ENCODE measurements at regions not wholly inside any gene's neighbourhood (a gene's known extent, or its start where the extent isn't known, plus 50 kb on each side); places are given as distances from the start of the nearest gene placed in this dataset.

DNA sequence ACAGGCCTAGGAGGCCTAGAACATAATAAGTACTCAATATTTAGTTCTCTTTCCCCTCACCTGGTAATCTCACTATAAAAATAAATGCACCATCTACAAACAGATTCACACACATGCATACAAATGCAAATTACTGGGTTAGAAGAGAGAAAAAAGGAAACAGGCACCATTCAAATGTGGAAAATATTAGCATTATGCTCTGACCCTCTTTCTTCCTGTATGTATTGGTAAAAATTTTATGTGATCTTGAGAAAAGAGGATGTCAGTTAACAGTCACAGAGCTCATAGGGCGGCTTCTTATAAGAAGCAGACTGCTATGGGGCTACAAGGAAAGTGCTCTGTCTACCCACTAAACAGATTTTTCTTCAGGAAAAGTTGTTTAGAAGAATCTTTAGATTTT lies 565.4 kb downstream of the LMO4 start:
- DNase-seq = no peak

DNA sequence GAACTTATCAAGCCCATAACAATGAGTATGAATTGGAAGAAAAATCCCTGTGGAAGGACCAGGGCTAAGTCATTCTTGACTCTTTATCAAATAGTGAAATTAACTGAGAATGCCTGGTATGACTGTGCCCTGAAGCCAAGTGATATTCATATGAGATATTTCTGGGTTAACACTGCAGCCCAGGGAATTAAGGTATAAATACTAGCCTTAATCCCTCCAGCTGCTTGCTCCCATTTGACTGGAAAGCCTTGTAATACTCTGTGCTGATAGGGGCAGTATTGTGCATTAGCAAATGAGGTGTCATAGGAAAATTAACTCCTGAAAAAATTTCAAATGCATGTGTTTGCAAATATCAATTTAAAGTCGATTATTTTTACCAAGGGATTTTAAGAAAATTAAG lies 568.8 kb downstream of the LMO4 start:
- DNase-seq = no peak

DNA sequence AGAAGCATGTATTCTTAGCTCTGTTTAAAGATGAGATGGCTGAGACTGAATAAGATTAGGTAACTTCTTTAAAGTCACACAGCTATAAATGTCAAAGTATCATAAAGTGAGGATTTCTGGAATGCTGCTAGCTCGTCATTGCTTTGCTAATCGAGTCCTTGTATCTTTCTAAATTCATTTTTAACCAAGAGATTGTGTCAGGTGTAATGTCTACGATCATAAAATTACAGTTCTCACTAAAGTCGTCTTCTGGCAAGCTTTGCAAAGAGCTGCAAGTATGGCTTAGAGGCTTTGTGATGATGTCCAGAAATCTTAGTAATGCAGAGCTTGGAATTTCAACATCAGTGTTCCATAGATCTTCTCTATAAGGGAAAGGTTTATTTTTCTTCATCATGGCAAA lies 569.8 kb downstream of the LMO4 start:
- no peak for DNase-seq

DNA sequence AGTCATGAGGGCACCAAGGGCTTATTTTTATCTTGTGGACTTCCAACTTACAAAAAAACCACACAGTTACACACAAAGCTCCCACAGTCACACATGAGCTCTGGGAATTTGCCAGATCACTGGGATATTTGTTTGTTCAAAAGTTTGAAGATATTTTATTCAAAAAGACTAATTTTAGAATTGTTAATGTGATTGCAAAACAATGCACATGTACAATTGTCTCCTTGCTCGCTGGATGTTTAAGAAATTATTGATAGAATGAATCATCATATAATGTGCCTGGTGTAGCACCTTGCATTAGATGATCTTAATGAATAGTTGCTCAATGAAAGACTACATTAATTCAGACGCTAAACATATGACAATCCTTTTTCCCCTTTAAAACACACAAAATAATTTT lies 570.3 kb downstream of the LMO4 start:
- no peak for DNase-seq

DNA sequence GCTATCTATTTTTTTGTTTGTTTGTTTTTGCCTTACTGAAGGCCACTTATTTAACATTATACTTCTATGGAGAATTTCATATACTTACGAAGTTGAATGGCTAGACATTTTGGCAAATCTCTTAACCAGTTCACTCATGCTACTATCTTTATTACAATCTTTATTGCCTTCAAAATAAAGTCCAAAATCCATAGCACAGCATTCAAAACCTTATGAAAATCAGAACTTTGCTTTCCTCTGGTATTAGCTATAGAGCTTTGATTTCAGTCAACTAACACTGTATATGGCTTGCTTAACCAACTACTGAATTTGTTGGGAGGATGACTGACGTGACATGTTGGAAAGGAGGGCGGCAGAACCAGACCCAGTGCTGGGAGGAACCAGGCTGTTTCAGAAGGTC lies 571.1 kb downstream of the LMO4 start:
- no peak for DNase-seq

DNA sequence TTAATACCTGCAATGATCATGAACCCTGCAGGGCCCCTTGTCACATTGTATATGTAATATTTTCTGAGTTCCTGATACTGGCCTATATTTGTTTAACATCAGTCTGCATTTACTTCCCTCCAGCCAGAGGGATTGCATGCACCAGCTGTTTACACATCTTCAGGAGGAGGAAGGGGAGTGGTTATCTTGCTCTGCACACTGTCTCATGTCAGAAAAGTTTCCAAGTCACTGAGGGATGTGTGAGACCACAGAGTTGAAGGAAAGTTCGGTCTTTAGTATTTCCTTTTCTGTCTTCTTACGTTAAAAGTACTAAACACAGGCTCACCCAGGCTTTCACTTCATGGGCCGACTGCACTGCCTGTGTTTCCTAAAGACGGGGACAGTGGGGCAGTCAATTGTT lies 574.1 kb downstream of the LMO4 start:
- no peak for DNase-seq

DNA sequence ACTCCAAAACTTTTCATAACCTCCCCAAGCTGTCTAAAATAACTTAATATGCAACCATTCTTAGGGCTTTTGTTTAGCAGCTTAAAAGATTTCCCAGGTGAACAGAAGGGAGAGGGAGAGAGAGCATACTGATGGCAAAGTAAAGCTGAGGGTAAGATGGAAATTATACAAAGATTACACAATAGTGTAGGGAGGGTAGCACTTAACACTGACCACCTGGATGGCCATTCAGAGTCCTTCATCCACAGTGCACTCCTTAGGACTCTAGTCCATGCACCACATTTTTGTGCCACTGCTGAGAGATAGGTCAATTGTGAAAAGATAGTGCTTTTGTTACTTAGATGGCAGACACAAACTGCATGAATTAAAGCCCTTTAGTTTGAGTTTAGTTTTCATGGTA lies 574.6 kb downstream of the LMO4 start:
- DNase-seq = no peak

DNA sequence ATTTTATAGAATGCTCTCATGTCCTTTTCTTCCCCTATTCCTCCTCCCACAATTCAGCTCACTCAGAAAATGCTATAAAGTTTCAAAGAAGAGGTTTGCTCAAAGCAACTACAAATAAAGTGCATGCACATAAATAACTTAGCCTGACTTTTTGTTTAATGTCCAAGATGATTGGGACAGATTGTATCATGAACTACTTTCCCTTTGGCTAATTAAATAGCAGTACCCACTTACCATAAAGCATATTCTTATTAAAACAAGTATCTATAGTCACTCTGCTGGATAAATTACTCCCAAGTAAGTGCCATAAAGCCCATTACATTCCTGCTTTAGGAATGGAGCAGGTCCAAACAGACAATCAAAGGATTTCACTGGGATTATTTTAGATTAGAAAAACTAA lies 576.0 kb downstream of the LMO4 start:
- DNase-seq = no peak

DNA sequence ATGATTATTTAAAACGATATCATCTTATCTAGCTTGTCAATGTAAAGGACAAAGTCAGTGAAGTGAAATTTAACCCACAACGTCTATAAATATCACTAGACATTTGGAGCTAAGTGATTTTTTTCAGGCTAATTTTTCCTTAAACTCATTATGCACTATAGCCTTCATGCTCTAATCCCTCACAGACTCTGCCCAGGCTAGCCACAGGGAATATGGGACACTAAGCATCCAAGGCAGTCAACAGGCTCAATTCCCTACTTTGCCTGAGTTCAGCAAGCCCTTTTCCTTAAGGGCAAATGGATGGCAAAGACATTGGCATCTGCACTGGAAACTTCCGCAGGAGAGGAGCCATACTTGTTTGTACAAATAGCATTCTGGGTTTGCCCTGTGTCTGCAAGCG lies 577.0 kb downstream of the LMO4 start:
- no peak for DNase-seq

DNA sequence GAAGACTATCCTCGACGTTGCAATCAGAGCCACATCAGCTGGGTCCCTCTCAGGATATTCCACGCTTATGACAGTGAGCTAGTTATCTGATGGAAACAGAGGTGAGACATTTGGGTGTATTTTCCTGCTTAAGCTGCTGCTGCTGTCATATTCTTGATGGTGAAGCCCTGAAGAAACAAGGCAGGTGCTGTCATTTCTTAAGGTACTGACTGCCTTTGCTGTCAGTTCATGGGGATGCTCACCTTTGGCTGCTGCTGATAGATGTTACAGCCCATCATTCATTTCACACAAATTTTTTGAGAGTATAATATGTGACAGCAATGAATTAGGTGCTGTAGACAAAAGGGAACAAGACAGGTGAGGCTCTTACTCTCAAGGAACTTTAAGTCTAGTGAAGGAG lies 577.4 kb downstream of the LMO4 start:
- no peak for DNase-seq

DNA sequence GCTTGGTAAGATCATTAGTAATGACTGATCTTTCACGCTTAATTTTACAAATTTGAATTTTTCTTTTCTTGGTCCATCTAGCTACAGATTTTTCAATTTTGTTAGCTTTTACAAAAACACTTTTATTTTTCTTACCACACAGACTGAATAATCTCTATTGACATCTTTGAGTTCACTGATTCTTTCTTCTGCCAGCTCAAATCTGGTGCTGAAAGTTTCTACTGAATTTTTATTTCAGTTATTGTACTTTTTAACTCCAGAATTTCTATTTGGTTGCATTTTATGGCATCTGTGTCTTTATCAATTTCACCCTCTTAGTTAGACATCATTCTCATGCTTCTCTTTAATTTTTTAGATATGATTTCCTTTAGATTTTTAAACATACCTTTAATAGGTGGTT lies 584.7 kb downstream of the LMO4 start:
- no peak for DNase-seq

DNA sequence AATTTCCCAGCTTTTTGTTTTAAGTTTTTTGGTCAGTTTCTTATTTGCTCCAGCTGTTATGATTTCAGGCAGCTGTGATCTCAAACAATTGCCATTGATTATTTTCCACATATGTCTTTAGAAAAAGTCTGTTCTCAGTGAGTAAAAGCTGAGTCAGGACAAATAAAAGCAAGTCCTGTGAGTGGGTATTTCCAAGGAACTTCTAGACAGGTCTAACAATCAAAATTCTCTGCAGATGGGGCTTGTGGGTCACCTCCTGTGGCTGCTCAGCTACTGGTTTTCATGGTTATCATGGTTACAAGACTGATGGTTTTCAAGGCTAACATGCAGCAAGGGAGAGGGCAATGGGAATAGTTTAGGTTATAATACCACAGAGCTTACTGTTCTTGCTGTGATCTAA lies 585.7 kb downstream of the LMO4 start:
- no peak for DNase-seq

DNA sequence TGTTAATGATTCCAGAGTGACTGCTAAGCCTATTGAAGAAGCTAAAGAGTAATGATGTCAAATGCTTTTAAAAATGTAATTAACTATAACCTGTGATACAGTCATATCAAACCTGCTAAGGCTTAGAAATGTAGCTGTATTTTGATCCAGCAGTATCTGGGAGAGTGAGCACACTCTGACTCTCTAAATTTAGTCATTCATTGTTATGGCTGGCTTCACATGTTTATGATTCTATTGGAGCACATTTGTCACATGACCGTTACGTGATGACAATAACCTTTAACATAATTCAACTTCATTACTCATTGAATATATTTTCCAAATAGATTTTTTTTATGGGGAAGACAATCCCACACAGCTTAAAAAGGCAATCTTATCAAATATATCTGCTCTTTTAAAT lies 587.1 kb downstream of the LMO4 start:
- no peak for DNase-seq

DNA sequence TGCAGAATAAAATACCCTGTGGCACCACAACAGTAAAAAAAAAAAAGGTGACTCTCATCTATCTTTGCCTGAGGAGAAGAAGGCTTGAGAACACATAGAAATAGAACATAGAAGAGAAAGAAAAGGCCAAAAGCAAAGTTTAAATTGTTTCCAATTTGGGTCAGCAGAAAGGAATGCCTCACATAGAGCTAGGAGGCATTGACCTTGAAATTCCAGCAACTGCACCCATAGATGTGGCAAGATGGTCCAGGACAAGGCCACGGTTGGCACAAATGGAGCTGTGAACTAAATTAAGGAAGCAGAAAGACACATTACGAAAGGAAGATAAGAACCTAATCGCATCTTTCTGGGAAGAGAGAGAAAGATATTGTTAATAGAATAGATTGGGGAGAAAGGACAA lies 588.3 kb downstream of the LMO4 start:
- DNase-seq = no peak

DNA sequence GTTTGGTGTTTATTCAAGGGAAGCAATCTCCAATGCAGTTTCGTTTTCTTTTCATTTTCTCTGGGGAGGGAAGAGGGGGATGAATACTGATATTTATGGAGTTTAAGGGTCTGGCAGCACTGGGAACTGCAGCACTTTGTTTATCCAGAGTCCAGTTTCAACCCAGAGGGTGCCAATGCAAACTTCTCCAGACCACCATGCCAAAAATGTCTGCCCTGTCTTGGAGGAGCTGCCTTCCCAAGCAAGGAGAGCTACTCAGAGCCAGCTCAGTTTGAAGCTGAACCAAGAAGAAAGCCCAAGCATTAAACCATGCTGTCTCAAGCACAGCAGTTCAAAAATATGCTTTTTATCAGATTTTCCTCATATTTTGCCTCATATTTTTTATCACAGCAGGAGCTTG lies 589.7 kb downstream of the LMO4 start:
- DNase-seq = no peak

DNA sequence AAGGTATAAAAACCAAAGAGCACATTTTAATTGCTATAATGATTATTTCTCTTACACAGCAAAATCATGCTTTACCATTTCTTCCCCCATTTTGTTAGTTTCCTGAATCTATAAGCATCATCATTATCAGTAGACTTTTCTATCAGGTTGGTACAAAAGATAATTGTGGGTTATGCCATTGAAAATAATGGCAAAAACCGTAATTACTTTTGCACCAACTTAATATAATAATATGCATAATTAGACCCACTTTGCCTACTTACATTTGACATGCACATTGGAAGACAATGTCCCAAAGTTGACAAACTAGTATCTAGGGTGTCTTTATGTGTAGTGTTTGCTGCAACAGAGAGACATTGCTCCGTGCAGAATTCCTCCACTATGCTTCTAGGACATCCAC lies 594.2 kb downstream of the LMO4 start:
- no peak for DNase-seq

DNA sequence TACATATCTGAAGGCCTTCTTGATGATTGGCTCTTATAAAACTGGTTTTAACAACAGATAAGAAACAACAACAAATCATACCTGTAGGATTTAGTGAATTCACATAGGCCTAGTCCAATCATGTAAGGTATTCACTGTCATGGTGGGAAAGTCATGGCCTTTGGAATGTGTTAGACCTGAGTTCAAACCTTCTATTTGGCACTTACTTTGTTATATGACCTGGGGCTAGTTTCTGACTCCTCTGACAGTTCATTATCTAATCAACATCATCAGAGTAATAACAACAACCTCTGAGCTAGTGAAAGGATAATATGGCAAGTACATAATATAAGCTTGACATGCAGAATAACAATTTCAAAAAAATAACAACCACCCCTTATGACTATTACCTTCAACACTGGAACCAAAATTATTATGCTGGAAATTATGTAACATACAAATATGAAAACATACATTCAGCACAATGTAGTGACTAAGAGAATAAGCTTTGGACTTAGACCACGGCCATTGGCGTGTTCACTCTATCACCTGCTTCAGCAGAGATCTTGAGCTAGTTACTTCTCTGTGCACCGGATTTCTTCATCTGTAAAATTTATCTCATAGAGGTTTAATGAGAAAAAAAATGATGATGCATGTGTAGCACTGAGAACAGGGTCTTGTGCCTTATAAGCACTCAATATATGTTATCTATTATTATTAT lies 597.6 kb downstream of the LMO4 start:
- DNase-seq = no peak

DNA sequence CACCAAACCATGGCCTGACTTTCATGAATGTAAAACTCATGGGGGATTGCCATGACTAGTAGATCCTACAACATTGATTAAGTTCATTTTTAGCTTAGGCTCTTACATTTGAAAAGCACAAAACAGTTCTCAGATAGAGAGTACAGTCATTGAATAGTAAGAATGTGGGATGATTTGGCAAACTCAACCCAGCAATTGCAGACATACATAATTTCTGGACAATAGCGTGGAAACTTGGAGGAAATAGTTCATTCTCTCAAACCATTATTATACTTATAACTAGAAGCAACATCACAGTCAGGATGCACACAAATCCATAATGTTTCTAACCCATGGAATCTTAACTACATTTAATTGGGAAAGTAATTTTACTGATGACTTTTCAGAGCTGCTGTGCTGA lies 598.2 kb downstream of the LMO4 start:
- no peak for DNase-seq

DNA sequence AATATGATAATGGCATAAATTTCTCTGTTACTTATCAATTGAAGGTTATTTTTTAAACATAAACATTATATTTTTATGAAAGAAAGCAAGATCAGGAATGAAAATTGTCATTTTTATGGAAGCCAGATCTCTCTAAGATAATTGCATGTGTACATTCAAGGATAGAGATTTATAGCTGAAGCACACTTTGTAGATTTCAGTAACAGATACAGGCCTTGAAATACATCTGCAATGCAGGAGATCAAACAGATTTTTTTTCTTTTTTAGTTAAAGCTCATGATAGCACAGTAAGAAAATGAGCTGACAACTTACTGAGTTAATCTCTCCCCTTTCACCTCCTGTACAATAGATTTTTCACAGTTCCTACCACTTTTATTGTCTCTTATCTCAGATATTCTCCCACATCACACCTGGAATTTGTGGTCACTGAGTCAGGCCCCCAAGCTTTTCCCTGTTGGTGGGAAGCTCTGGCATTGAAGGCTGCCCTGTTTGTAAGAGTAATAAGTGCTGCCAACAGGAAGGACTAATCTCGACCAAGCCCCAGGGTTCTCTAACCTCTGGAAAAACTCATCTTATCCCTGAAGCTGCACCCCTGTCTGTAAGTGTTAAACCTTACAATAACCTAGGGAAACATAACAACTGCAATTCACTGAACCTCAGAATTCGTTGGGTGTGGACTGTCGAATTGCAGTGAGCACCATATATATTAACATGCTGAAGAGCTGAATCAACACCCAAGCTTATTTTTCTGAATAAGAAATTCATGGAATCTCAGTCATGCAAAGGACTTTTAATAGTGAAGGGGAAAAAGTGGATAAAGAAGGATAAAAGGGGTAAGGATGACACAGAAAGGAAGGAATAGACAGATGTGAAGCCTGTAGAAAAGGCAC lies 599.0 kb downstream of the LMO4 start:
- DNase-seq = no peak

DNA sequence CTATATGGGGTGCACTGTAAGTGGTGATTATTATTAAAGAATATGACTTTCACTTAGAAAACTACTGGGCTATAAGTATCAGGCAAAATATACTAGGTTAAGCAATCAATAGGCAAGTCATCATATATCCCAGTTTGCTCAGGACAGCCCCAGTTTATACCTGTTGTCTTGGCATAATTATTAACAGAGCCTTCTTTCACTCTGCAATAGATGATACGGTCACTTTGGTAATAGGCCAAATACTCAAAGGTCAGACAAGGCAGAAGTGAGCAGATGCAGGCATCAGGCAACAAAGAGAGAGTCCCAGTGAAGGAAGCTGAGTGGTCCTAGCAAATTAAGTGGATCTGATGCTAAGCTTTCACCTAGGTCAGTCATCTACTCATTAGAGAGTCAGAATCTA lies 599.9 kb downstream of the LMO4 start:
- no peak for DNase-seq

DNA sequence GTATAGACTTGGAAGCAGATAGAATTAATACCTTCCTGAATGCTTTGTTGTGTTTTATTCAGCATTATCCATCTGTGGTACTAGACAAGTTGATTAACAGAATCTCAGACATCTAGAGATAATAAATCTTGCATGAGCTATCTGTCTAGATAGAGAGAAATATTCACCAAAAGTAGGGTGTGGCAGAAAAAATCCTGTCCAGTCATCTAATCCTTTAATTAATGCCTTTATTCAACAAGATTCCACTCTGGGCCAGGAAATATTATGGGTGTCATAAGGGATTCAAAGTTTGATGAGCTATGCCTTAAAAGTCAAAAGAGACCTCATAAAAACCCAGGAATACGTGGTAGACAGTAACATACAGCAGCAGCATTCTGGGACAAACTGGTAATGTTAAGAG lies 601.2 kb downstream of the LMO4 start:
- DNase-seq = no peak

DNA sequence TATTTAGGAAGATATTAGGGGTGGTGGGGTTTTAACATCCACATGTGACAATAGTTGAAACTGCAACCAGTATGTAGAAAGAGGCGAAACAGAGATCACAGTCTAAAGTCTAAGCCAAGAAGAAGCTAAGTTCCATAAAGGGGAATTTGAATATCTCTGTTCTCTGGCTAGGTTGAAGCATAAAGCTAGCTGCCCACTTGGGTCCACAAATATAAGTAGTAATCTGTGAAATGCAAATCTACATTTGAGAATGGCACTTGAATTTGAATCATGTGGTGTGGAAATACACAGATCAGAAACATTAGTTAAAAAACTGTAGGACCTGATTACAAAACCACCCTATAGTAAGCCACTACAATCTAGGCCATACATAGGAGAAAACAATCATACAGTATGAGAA lies 602.1 kb downstream of the LMO4 start:
- DNase-seq = no peak

DNA sequence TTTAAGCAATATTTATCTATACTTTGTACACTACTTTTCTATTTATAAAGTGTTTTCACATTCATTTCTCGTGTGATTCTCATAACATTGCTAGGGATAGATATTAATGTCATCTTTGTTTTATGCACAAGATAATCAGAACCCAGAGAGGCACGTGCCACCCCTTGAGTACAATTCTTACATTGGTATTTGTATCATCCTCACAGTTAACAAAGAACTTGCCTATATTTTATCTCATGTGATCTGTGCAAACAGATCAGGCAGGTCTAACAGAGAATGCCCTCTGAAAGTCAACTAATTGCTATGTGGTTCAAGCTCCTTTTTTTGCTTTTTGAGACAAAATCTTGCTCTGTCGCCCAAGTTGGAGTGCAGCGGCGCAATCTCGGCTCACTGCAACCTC lies 604.5 kb downstream of the LMO4 start:
- DNase-seq = no peak

DNA sequence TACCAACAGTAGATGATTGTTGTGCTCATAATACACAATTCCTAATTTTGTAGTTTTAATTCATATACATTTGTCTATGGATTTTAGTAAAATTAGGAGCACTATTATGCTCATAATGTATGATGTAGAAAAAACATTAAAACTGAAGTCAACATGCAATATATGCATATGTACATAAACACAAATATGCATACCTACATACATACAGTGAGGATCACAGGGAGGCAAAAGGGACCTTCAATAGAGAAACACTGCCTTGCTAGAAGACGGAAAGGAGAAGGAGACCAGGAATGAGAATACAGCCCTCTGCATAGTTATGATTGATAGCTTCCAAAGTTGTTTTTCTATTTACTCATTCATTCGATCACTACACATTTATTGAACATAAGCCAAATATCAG lies 606.5 kb downstream of the LMO4 start:
- no peak for DNase-seq

Data from GOT3 (cell line).